ENCODE measurements at regions not wholly inside any gene's neighbourhood (a gene's known extent, or its start where the extent isn't known, plus 50 kb on each side); places are given as distances from the start of the nearest gene placed in this dataset.

- TF ChIP-seq SIN3A (IDR thresholded peaks at IDR 0.05; ENCODE audit: borderline replicate concordance, insufficient read depth, low read length) (no peak), TAF1 (IDR thresholded peaks at IDR 0.05; ENCODE audit: borderline replicate concordance, insufficient read depth, low read length) (no peak), REST (IDR thresholded peaks at IDR 0.05; ENCODE audit: insufficient read depth in 1 of 2, low read depth in 2 of 2, low read length in 2 of 2) (no peak)
These were observed 1212.8 kb downstream of the DIAPH3 start for GRCh38 chr13:58950911-58951310.
